Stimulated activated CD8-positive, alpha-beta memory T cell treated with anti-CD3 and anti-CD28 coated beads, Interleukin-2, amount 100 ng/mL, for 1 hour (primary cell): ENCODE measurements at regions not wholly inside any gene's neighbourhood (a gene's known extent, or its start where the extent isn't known, plus 50 kb on each side); places are given as distances from the start of the nearest gene placed in this dataset.
"Not testable (repeated sequence)": the region's sequence is repeated elsewhere in the genome, so short reads cannot be mapped to it uniquely, and the experiment has no call there.

ENCODE experiments used
- DNase-seq, 2 donors: peaks; one replicate each; pipeline ENCODE4 v3.0.0-alpha.2; 2020; ENCODE audit warnings: low read depth in 2 of 2

- not testable (repeated sequence) for DNase-seq
These were observed 51.0 kb upstream of the CDYL start for GRCh38 chr6:4725136-4725760.

DNA sequence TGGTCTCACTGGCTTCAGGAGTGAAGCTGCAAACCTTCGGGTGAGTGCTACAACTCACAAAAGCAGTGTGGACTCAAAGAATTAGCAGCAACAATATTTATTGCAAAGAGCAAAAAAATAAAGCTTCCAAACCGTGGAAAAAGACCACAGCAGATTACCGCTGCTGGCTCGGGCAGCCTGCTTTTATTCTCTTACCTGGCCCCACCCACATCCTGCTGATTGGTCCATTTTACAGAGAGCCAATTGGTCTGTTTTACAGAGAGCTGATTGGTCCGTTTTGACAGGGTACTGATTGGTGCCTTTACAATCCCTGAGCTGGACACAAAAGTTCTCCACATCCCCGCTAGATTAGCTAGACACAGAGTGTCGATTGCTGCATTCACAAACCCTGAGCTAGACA is 51.5 kb upstream of the CDYL start:
- DNase-seq, result not testable (repeated sequence)

DNA sequence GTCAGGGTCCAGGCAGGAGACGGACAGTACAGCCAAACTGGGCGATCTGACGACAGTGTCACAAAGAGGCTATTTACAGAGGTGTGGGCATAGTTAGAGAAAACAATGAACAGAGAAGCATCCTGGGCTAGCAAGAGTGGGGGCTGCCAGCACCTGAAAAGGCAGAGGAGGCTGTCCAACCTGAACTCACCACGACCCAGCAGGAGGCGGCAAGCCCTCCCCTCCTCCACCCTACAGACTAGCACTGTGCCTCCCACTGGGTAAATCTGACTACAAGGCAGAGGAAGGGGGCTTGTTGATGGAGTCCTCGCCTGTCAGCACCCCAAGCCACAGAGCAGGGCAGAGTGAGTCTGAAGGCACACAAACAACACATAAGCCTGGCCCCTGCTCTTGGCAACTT is 52.8 kb upstream of the CDYL start:
- DNase-seq, result no peak

GRCh38 chr6:4721368-4721767 is 54.8 kb upstream of the CDYL start:
- DNase-seq, result not testable (repeated sequence)

DNA sequence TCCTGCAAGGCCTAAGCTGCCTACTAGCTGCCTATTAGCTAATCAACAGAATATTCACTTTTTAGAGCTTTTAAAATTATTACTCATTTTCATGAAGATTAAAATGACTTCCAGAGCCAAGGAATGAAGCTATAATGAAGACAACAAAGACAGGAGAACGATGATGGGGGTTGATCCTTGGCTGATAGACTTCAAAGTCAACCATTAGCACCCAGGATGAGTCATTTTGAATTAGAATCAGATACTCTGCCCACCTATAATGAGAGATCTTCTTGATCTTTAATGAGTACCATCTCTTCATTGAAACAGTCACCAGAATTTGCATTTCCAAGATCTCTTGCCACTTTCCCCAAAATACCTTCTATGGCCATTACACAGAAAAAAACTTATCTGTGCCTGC is 56.7 kb upstream of the CDYL start:
- no peak for DNase-seq

GRCh38 chr6:4717856-4718255 is 58.3 kb upstream of the CDYL start:
- no peak for DNase-seq

DNA sequence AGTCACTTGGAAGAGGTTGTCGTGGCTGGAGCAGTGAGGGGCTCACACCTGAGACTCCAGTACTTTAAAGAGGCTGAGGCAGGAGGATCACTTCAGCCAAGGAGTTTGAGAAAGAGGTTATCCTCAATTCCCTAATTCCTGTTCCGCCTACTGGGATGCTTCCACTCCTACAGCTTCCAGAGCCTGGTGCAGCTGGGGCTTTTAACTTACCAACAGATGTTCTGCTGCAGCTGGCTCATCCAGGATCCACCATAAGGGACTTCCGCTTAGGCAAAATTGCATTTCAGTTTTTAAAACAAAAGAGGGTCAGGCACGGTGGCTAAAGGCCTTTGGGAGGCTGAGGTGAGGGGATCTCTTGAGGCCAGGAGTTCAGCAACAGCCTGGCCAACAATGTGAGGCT is 59.1 kb upstream of the CDYL start:
- DNase-seq, result no peak

DNA sequence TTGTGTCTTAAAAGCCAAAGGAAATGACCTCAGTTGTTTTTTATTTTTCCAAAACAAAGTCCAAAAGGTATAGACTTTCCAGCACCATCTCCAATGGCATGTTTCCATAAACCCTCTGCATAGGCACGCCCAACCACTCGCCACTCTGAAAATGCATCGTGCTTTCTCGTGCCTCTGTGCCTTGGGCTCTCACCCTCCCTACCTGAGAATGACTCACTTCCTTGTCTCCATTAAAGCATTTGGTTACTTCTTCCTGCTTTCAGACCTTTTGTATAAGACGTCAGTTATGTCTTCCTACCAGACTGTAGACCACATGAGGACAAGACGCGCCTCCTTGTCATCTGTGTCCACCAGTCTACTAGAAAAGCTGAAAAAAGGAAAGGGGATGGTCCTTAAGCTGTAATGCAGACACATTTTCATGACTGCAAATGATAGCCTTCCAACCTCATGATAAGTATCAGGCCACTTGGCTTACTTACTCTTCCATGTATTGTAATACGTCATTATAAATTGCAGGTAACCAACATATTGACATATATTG is 61.2 kb upstream of the CDYL start:
- DNase-seq, result no peak

GRCh38 chr6:4712291-4712690 is 63.9 kb upstream of the CDYL start:
- no peak for DNase-seq

DNA sequence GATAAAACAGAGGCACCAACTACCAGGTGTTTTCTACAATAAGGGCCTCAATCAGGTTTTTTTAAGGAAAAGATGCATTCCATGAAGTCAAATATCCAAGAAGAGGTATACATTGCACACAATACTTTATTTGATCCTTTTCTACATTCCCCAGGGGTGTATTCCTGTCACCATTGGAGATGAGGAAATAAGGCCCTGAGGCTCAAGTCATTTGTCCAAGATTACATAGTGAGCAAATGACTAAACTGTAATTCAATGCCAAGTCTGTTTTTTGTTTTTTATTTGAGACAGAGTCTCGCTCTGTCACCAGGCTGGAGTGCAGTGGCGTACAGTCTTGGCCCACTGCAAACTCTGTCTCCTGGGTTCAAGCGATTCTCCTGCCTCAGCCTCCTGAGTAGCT is 69.2 kb upstream of the CDYL start:
- DNase-seq, result no peak

DNA sequence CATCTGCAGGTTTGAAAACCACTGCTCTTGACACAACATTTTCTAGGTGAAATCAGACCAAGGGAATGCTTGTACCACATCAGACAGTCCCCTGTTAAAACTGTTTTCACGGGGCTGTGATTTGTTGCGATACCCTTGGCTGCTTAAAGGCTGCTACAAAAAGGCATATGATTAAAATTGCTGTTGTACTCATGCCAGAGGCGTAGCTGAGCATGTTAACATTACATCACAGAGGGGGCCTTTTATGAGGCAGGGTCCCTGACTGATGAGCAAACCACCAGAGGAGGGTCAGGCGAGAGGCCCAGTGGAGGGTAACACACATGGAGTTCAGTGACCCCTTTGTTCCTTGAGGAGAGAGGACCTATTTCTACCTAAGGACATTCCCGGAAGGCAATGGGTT is 70.4 kb upstream of the CDYL start:
- no peak for DNase-seq

- DNase-seq, result no peak
These were observed 72.8 kb upstream of the CDYL start for GRCh38 chr6:4703382-4703781.

- DNase-seq, result no peak
These were observed 77.1 kb upstream of the CDYL start for GRCh38 chr6:4698901-4699659.

DNA sequence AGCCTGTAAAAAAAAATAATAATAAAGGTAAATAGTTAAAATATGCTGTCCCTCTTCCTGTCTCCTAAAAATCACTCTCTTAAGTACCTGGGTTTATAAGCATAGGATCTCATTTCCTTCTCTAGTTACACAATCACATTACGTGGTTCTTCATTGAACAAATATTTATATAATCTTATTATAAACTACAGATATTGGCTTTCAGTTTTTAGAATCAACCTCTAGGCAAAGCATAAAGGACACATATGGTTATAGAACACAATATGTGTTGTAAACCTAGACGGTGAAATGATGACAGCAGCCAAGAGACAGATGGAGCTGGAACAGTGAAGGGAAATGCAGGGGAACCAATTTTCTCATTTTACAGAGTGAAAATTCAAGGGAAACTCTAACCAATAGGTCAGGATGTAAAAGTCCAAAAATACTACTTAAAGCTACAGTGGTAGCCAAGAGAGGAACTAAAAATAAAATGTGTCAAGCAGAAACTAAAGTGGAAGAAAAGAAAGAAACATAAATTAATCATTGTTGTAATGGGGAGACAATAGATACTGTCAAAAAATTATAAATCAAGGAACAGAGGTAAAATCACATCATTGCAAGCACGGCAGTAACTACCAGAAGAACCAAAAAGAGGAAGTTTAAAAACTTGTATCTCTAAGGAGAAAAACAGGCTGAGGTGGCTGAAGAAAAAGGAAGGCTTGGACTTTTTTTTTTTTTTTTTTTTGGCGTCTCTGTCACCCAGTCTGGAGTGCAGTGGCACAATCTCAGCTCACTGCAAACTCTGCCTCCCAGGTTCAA is 82.8 kb upstream of the CDYL start:
- no peak for DNase-seq

GRCh38 chr6:4692664-4693063 is 83.5 kb upstream of the CDYL start:
- no peak for DNase-seq

DNA sequence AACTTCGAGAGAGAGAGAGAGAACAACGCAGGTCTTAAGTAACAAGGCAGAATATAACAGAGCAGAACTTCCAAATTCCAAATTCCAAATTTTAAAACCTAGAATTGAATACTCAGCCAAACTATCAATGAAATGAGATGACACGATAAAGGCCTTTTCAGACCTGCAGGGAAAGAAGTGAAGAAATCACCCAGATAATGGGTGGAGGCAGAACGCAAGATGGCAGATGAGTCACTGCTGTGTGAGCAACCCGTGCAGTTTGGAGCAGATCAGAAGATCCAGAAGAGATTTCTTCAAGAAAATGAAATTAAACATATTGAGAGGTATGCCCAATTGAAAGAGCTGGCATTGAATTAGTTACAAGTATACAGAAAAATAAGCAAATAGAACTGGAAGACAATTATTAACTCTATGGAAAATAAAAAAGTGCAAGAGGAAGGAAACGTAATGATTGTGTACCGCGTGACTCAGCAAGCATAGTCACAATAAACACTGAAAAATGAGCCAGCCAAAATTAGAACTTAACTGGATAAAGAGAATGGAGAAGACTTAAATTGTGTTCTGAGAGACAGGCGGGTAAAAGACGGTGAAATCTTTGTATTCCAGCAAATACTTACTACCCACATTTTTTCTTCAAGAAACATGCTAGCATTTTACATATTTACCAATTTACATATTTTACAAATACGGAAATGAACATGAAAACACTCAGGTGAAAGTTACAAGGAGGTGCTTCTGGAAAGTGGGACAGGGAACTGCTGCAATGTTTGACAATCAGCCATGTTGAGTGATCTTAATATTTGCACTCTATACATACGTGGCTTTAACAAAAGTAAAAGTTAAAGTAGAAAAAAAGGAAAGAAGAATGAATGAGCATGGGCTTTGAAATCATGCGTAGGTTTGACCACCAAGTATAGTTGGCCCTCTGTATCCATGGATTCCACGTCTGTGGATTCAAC is 87.9 kb upstream of the CDYL start:
- no peak for DNase-seq

DNA sequence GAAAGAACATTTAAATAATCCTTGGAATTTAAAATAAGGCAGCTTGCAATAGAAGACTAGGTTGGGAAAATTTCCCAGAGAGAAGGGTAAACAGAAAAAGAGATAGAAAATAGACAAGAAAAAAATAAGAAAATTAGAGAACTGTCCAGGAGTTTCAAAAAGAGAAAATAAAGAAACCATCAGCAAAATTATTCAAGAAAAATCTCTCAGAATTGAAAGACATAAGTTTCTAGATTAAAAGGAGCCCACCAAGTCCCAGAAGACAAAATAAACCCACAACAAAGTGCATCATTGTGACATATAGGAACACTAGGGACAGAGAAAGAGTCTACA is 88.6 kb upstream of the CDYL start:
- DNase-seq, result no peak

- DNase-seq, result no peak
These were observed 93.6 kb upstream of the CDYL start for GRCh38 chr6:4682431-4683097.

- no peak for DNase-seq
These were observed 97.5 kb upstream of the CDYL start for GRCh38 chr6:4678506-4679300.

DNA sequence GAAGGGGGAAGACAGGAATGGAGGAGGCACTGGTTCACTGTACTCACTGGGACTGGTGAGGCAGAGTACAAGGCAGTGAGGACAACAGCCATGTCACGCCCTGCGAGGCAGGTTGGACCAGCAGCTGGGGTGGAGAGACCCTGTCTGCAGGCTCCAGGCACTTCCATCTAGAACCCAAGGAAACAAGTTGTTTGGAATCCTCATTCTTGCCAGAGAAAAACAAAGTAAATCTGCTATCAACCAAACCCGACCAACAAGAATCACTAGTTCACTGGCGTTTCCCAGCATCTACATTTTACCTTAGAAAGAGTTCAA is 98.5 kb upstream of the CDYL start:
- no peak for DNase-seq
